HCT116 (cell line): ENCODE measurements at regions not wholly inside any gene's neighbourhood (a gene's known extent, or its start where the extent isn't known, plus 50 kb on each side); places are given as distances from the start of the nearest gene placed in this dataset.

Experiments
- ATAC-seq: fragments of 200-7000 bp; cut with Tn5 transposase; 2 replicates; pipeline ENCODE4 v1.9.1; 2020; ENCODE audit warnings: mild to moderate bottlenecking, moderate library complexity
- BruUV-seq: library from RNA; stranded (reverse); fragments of 400-500 nt; replicated peaks from 2 replicates; lab custom pipeline; 2021; lab: Mats Ljungman, UMichigan
- CTCF ChIA-PET: fragments of 300-600 bp; sonication (Branson Sonifier 250); formaldehyde crosslinking; loops from one replicate; lab custom pipeline; 2021; ENCODE audit warnings: antibody characterized with exemption; lab: Charles Lee
- POLR2A ChIA-PET: fragments of 300-600, 350-600 bp; sonication (Branson Sonifier 250); formaldehyde crosslinking; loops from one replicate; lab custom pipeline; 2021; ENCODE audit warnings: antibody characterized with exemption; lab: Charles Lee
- RAD21 ChIA-PET, 2 experiments: fragments of 300-600 bp; sonication (Branson Sonifier 250); formaldehyde crosslinking; loops; one replicate each; lab custom pipeline; 2023; ENCODE audit warnings: low total read pairs in 2 of 2; ENCODE audit not compliant: uncharacterized antibody in 2 of 2, unreplicated experiment in 2 of 2, low non-redundant PET in 1 of 2; lab: Charles Lee
- DNase-seq: peaks from one replicate; pipeline ENCODE4 v3.0.0-alpha.2; 2010; ENCODE audit warnings: low read depth, low spot score
- H2AFZ ChIP-seq: fragments of 200-600 bp; shearing (Covaris generic), sonication (generic); 2 replicates; pipeline ENCODE4 v1.6.1; 2017; ENCODE audit warnings: low read depth, mixed run types, mixed read lengths, antibody characterized with exemption, low read length; ENCODE audit not compliant: poor library complexity, severe bottlenecking
- H3K27ac ChIP-seq: 2 replicates; pipeline ENCODE4 v1.5.1; 2012; ENCODE audit warnings: low read depth, low read length
- H3K27me3 ChIP-seq: fragments of 200-600 bp; sonication (generic); 2 replicates; pipeline ENCODE4 v1.6.1; 2016; ENCODE audit warnings: mixed run types, low read length, mixed read lengths; ENCODE audit not compliant: insufficient read depth
- H3K36me3 ChIP-seq, 2 experiments: fragments of 200-500 bp in 1 of 2; fragments of 200-600 bp in 1 of 2; sonication (Bioruptor generic) in 1 of 2; sonication (generic) in 1 of 2; 2 replicates each; pipeline versions ENCODE4 v1.5.1 to v1.6.1; 2014 to 2016; ENCODE audit warnings: low read length in 2 of 2, inconsistent platforms in 1 of 2, mixed read lengths in 1 of 2, mixed run types in 1 of 2; ENCODE audit not compliant: insufficient read depth in 2 of 2, control insufficient read depth in 1 of 2
- H3K4me1 ChIP-seq, 2 experiments: fragments of 200-600 bp in 1 of 2; sonication (generic) in 1 of 2; 2 replicates each; pipeline versions ENCODE4 v1.5.1 to v1.6.1; 2012 to 2017; ENCODE audit warnings: low read length in 2 of 2, inconsistent platforms in 1 of 2, mild to moderate bottlenecking in 1 of 2, mixed read lengths in 1 of 2, mixed run types in 1 of 2, moderate library complexity in 1 of 2; ENCODE audit not compliant: insufficient read depth in 2 of 2, control insufficient read depth in 1 of 2
- H3K4me2 ChIP-seq: fragments of 200-600 bp; sonication (generic); 2 replicates; pipeline ENCODE4 v1.6.1; 2017; ENCODE audit warnings: mixed run types, low read length, mixed read lengths
- H3K4me3 ChIP-seq, 2 experiments: fragments of 200-600 bp in 1 of 2; sonication (generic) in 1 of 2; replicated peaks in 1 of 2; 2 replicates each; pipeline ENCODE4 v1.5.1; 2011 to 2016; ENCODE audit warnings: low read length in 2 of 2, control low read depth in 1 of 2, low read depth in 1 of 2, mild to moderate bottlenecking in 1 of 2, mixed read lengths in 1 of 2, mixed run types in 1 of 2
- H3K79me2 ChIP-seq: fragments of 200-600 bp; sonication (generic); 2 replicates; pipeline ENCODE4 v1.6.1; 2017; ENCODE audit warnings: mild to moderate bottlenecking, mixed run types, low read length, moderate library complexity, mixed read lengths; ENCODE audit not compliant: insufficient read depth
- H3K9ac ChIP-seq: fragments of 200-600 bp; sonication (generic); 2 replicates; pipeline ENCODE4 v1.6.1; 2016; ENCODE audit warnings: low read length, mixed read lengths
- H3K9me2 ChIP-seq: fragments of 200-600 bp; sonication (generic), shearing (Covaris generic); 2 replicates; pipeline ENCODE4 v1.6.1; 2017; ENCODE audit warnings: mixed run types, mild to moderate bottlenecking, moderate library complexity; ENCODE audit not compliant: insufficient read depth
- H3K9me3 ChIP-seq, 2 experiments: fragments of 200-500 bp in 1 of 2; fragments of 200-600 bp in 1 of 2; sonication (Bioruptor generic) in 1 of 2; sonication (generic) in 1 of 2; 2 replicates each; pipeline ENCODE4 v1.6.1; 2014 to 2017; ENCODE audit warnings: low read length in 2 of 2, mixed read lengths in 2 of 2, inconsistent platforms in 1 of 2, low read depth in 1 of 2, mild to moderate bottlenecking in 1 of 2, mixed run types in 1 of 2, moderate library complexity in 1 of 2; ENCODE audit not compliant: control insufficient read depth in 1 of 2, insufficient read depth in 1 of 2
- H4K20me1 ChIP-seq: fragments of 200-600 bp; sonication (generic), shearing (Covaris generic); 2 replicates; pipeline ENCODE4 v1.6.1; 2017; ENCODE audit warnings: mixed run types, mild to moderate bottlenecking, moderate library complexity; ENCODE audit not compliant: insufficient read depth
- ATF3 ChIP-seq: IDR thresholded peaks from 2 replicates; pipeline ENCODE4 v1.6.1; 2012
- CTCF ChIP-seq, 3 experiments: fragments of 200-600 bp in 1 of 3; sonication (generic) in 1 of 3; IDR thresholded peaks in 2 of 3; conservative IDR thresholded peaks in 1 of 3; 2 replicates each; pipeline ENCODE4 v1.5.1; 2012 to 2017; ENCODE audit warnings: low read depth in 2 of 3, low read length in 2 of 3, antibody characterized with exemption in 1 of 3, borderline replicate concordance in 1 of 3, control low read depth in 1 of 3, mild to moderate bottlenecking in 1 of 3, mixed read lengths in 1 of 3, mixed run types in 1 of 3, moderate library complexity in 1 of 3; ENCODE audit not compliant: insufficient read depth in 1 of 3
- MAX ChIP-seq: IDR thresholded peaks from 2 replicates; pipeline ENCODE4 v1.6.1; 2012
- REST ChIP-seq: IDR thresholded peaks from 2 replicates; pipeline ENCODE4 v1.6.1; 2012; ENCODE audit warnings: low read depth
- intact Hi-C: fragments of 100-400 bp; cut with micrococcal nuclease; formaldehyde crosslinking; loops from 2 replicates; pipeline ENCODE4 v1.10.0; 2022

- TF ChIP-seq CTCF (IDR thresholded peaks at IDR 0.05 in 2 of 3, conservative IDR thresholded peaks at IDR 0.05 in 1 of 3; ENCODE audit: borderline replicate concordance in 1 of 3, insufficient read depth in 1 of 3, low read depth in 2 of 3, low read length in 2 of 3) = no peak
Measured at GRCh38 chr1:221118938-221119320, 239.7 kb downstream of the HLX start (continued).

GRCh38 chr1:221122501-221122900 lies 243.3 kb downstream of the HLX start:
- Histone ChIP-seq H3K9ac (no peak overlapping the region), H3K4me2 (no peak overlapping the region), H3K27ac (no peak overlapping the region), H3K79me2 (no peaks in the 10 kb centered on the region), H3K4me3 (no peak overlapping the region), H3K9me2 (no peaks in the 10 kb centered on the region), H3K4me1 (no peaks in the 10 kb centered on the region), H4K20me1 (no peaks in the 10 kb centered on the region), H2AFZ (no peak overlapping the region), H3K9me3 (no peaks in the 10 kb centered on the region), H3K36me3 (no peaks in the 10 kb centered on the region), H3K27me3 (no peaks in the 10 kb centered on the region)
- ChIA-PET RAD21 (no interaction called here), CTCF (no interaction called here), POLR2A (no interaction called here)
- no TSS peak for BruUV-seq
- intact Hi-C loops = no loop called here
- ATAC-seq (no peak), DNase-seq (no peak)
- TF ChIP-seq MAX = no peak
- no peak for TF ChIP-seq REST
- no peak for TF ChIP-seq ATF3
